ENCODE measurements at regions not wholly inside any gene's neighbourhood (a gene's known extent, or its start where the extent isn't known, plus 50 kb on each side); places are given as distances from the start of the nearest gene placed in this dataset.

- TF ChIP-seq CTCF (IDR thresholded peaks at IDR 0.05; ENCODE audit: insufficient read depth, low read length) (no peak), POLR2AphosphoS5 (IDR thresholded peaks at IDR 0.05; ENCODE audit: low read depth) (no peak), REST (IDR thresholded peaks at IDR 0.05; ENCODE audit: insufficient replicate concordance, low read depth) (no peak), GABPA (IDR thresholded peaks at IDR 0.05; ENCODE audit: low read depth) (no peak)
Observed at GRCh38 chr1:234908571-234908970, 220.1 kb downstream of the TOMM20 start.

Measured in HL-60 (cell line).